Caki2 (cell line): ENCODE measurements at regions not wholly inside any gene's neighbourhood (a gene's known extent, or its start where the extent isn't known, plus 50 kb on each side); places are given as distances from the start of the nearest gene placed in this dataset.
"Not testable (repeated sequence)": the region's sequence is repeated elsewhere in the genome, so short reads cannot be mapped to it uniquely, and the experiment has no call there.

Source experiments
- DNase-seq: peaks from one replicate; pipeline ENCODE4 v3.0.0-alpha.2; 2015; ENCODE audit warnings: low read depth
- in situ Hi-C: cut with HindIII; loops from 2 replicates; pipeline ENCODE4 v1.10.0; 2016; ENCODE audit warnings: low sequenced_read_pairs, low pct_unique_long_range_greater_than_20kb, mixed read lengths

- in situ Hi-C loops = no loop called here
- DNase-seq = no peak
Measured at GRCh38 chr12:82609234-82609914, 77.3 kb upstream of the TMTC2 start.

DNA sequence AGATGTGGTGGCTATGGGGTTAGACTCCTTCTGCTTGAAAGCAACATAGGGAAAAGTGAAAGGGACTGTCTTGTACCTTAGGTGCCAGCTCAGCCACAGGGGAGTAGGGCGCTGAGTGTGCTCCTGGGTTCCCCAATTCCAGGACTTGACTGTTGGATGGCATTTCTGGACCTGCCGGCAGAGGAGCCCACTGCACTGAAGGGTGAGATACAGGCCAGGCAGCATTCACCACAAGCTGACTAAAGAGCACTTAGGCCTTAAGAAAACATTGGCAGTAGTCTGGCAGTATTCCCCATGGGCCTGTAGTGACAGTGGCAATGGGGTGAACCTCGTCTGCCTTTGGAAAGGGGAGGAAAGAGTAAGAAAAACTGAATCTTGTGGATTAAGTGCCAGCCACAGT lies 67.1 kb upstream of the TMTC2 start:
- in situ Hi-C loops = loop anchor here (10.0 kb wide), 1 partner anchor 45 kb away; no protein-coding TSS in a partner anchor
- no peak for DNase-seq

DNA sequence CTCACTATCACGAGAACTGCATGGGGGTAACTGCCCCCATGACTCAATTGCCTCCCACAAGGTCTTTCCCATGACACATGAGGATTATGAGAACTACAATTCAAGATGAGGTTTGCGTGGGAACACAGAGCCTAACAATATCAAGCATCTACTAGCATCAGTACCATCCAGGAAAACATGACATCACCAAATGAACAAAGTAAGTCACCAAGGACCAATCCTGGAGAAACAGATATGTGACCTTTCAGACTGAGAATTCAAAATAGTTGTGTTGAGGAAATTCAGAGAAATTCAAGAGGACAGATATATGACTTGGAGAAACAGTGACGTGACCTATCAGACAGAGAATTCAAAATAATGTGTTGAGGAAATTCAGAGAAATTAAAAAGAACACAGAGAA lies 65.8 kb upstream of the TMTC2 start:
- in situ Hi-C loops = loop anchor here (10.0 kb wide), 1 partner anchor 46 kb away; no protein-coding TSS in a partner anchor
- no peak for DNase-seq

DNA sequence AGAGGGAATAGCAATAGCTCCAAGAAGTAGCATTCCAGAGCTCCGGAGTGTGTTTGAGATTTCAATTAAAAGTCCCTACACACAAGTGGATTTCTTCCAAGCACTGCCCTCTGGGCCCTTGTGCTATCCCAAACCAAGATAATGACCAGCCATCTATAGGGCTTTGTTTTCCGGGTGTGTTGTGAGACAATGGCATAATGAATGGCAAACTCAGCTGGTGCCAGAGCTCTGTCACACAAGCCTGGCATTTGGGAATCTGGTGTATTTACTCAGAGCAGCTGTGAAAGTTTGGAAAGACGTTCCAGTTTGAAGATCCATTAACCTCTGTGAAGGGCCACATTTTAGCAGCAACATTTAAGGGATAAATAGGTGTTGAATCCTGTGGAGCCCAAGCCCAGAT lies 61.2 kb upstream of the TMTC2 start:
- DNase-seq = no peak
- in situ Hi-C loops = loop anchor here (10.0 kb wide), 1 partner anchor 51 kb away; no protein-coding TSS in a partner anchor

DNA sequence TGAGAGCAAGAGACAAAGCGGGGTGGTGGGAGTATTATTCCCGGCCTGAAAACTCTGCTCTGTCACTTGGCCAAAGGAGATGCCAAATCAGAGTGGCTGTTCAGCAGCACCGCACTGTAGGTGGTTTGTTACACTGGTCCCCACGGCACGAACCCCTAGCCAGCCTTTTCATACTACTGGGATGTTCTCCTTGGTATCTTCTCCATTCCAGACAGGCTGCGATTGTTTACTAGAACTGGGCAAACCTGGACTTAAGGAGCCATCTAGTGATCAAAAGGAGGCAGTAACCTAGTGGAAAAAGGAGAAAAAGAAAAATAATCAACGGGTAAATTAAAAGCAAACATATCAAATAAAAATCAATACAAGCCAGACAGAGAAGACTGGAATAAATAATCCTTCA lies 58.9 kb upstream of the TMTC2 start:
- in situ Hi-C loops = loop anchor here (10.0 kb wide), 1 partner anchor 53 kb away; no protein-coding TSS in a partner anchor
- peak; percentile 48 for DNase-seq

DNA sequence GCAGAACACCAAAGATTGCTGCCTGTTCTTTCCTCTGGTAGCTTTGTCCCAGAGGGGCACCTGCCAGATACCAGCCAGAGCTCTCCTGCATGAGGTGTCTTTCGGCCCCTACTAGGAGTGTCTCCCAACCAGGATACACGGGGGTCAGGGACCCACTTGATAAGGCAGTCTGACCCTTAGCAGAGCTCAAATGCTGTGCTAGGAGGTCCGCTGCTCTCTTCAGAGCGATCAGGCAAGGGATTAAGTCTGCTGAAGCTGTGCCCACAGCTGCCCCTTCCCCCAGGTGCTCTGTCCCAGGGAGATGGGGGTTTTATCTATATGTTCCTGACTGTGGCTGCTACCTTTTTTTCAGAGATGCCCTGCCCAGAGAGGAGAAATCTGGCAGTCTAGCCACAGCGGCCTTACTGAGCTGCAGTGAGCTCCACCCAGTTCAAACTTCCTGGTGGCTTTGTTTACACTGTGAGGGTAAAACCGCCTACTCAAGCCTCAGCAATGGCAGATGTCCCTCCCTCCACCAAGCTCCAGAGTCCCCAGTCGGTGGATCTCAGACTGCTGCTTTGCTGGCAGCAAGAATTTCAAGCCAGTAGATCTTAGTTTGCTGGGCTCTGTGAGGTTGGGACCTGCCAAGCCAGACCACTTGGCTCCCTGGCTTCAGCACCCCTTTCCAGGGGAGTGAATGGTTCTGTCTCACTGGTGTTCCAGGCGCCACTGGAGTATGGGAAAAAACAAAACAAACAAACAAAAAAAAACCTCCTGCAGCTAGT lies 52.0 kb upstream of the TMTC2 start:
- DNase-seq, in situ Hi-C loops: not testable (repeated sequence)

DNA sequence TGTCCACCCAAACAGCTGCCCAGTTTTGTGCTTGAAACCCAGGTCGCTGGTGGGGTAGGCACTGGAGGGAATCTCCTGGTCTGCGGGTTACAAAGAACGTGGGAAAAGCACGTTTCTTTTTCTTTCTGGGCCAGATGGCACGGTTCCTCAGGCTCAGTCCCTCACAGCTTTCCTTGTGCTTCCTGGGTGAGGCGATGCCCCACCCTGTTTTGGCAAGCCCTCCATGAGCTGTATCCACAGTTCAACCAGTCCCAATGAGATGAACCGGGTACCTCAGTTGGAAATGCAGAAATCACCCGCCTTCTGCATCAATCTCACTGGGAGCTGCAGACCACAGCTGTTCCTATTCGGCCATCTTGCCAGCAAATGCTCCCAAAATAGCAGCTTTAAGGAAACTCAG lies 51.4 kb upstream of the TMTC2 start:
- DNase-seq = no peak

More for the DNA sequence above, 51.4 kb upstream of the TMTC2 start:
- in situ Hi-C loops = no loop called here
